H9 (cell line): ENCODE measurements at regions not wholly inside any gene's neighbourhood (a gene's known extent, or its start where the extent isn't known, plus 50 kb on each side); places are given as distances from the start of the nearest gene placed in this dataset.

Experiments used
- DNase-seq: peaks from one replicate; pipeline ENCODE4 v3.0.0-alpha.2; 2017
- H2AFZ ChIP-seq: one replicate; pipeline ENCODE4 v1.6.1; 2013; ENCODE audit warnings: mild to moderate bottlenecking, low read length, control low read depth, moderate library complexity
- H2AK5ac ChIP-seq: 2 replicates; pipeline ENCODE4 v1.6.1; 2013; ENCODE audit warnings: low read length, control low read depth, mixed read lengths; ENCODE audit not compliant: insufficient read length
- H2BK120ac ChIP-seq: one replicate; pipeline ENCODE4 v1.6.1; 2013; ENCODE audit warnings: low read depth, mild to moderate bottlenecking, low read length, control low read depth, inconsistent platforms; ENCODE audit not compliant: poor library complexity, severe bottlenecking
- H2BK12ac ChIP-seq: 2 replicates; pipeline ENCODE4 v1.6.1; 2013; ENCODE audit warnings: low read length, control low read depth, mixed read lengths, low read depth; ENCODE audit not compliant: insufficient read length
- H2BK15ac ChIP-seq: 2 replicates; pipeline ENCODE4 v1.6.1; 2013; ENCODE audit warnings: low read depth, low read length, control low read depth
- H2BK20ac ChIP-seq: one replicate; pipeline ENCODE4 v1.6.1; 2013; ENCODE audit warnings: low read depth, mild to moderate bottlenecking, low read length, control low read depth, inconsistent platforms; ENCODE audit not compliant: poor library complexity, severe bottlenecking
- H2BK5ac ChIP-seq: 2 replicates; pipeline ENCODE4 v1.6.1; 2013; ENCODE audit warnings: low read length, control low read depth, mixed read lengths; ENCODE audit not compliant: insufficient read length
- H3K14ac ChIP-seq: 2 replicates; pipeline ENCODE4 v1.6.1; 2013; ENCODE audit warnings: low read length, control low read depth; ENCODE audit not compliant: insufficient read depth
- H3K18ac ChIP-seq: 2 replicates; pipeline ENCODE4 v1.6.1; 2013; ENCODE audit warnings: low read depth, mild to moderate bottlenecking, mixed read lengths, low read length, control low read depth; ENCODE audit not compliant: insufficient read length
- H3K23ac ChIP-seq: 2 replicates; pipeline ENCODE4 v1.6.1; 2013; ENCODE audit warnings: low read length, control low read depth, mixed read lengths, low read depth; ENCODE audit not compliant: insufficient read length
- H3K23me2 ChIP-seq: 2 replicates; pipeline ENCODE4 v1.6.1; 2013; ENCODE audit warnings: low read depth, mild to moderate bottlenecking, mixed read lengths, low read length, control low read depth; ENCODE audit not compliant: insufficient read length, poor library complexity, severe bottlenecking
- H3K27ac ChIP-seq: 2 replicates; pipeline ENCODE4 v1.5.1; 2013; ENCODE audit warnings: low read length, control low read depth, mixed read lengths, low read depth; ENCODE audit not compliant: insufficient read length
- H3K27me3 ChIP-seq: 2 replicates; pipeline ENCODE4 v1.6.1; 2013; ENCODE audit warnings: low read length, control low read depth, inconsistent platforms; ENCODE audit not compliant: insufficient read depth
- H3K4ac ChIP-seq: 2 replicates; pipeline ENCODE4 v1.6.1; 2013; ENCODE audit warnings: low read depth, mild to moderate bottlenecking, control low read depth, inconsistent platforms, low read length, moderate library complexity
- H3K4me1 ChIP-seq: 2 replicates; pipeline ENCODE4 v1.6.1; 2013; ENCODE audit warnings: low read length, control low read depth, inconsistent platforms; ENCODE audit not compliant: insufficient read depth
- H3K4me2 ChIP-seq: 2 replicates; pipeline ENCODE4 v1.6.1; 2013; ENCODE audit warnings: low read length, control low read depth, mixed read lengths; ENCODE audit not compliant: insufficient read length, insufficient read depth
- H3K56ac ChIP-seq: 2 replicates; pipeline ENCODE4 v1.6.1; 2013; ENCODE audit warnings: low read depth, mild to moderate bottlenecking, mixed read lengths, low read length, control low read depth; ENCODE audit not compliant: insufficient read length
- H3K79me1 ChIP-seq: 2 replicates; pipeline ENCODE4 v1.6.1; 2013; ENCODE audit warnings: low read depth, mild to moderate bottlenecking, moderate library complexity, low read length, control low read depth, inconsistent platforms; ENCODE audit not compliant: insufficient read depth, poor library complexity, severe bottlenecking
- H3K79me2 ChIP-seq: 2 replicates; pipeline ENCODE4 v1.6.1; 2013; ENCODE audit warnings: low read length, control low read depth, inconsistent platforms; ENCODE audit not compliant: insufficient read depth
- H3K9ac ChIP-seq: 2 replicates; pipeline ENCODE4 v1.6.1; 2013; ENCODE audit warnings: low read length, control low read depth, mixed read lengths; ENCODE audit not compliant: insufficient read length; ENCODE audit errors: extremely low read depth
- H3K9me3 ChIP-seq: one replicate; pipeline ENCODE4 v1.6.1; 2013; ENCODE audit warnings: low read depth, low read length, inconsistent platforms; ENCODE audit not compliant: control insufficient read depth
- H3T11ph ChIP-seq: one replicate; pipeline ENCODE4 v1.6.1; 2013; ENCODE audit warnings: mild to moderate bottlenecking, low read length, control low read depth, inconsistent platforms
- H4K20me1 ChIP-seq: one replicate; pipeline ENCODE4 v1.6.1; 2013; ENCODE audit not compliant: control insufficient read depth, insufficient read length, insufficient read depth
- H4K5ac ChIP-seq: 2 replicates; pipeline ENCODE4 v1.6.1; 2013; ENCODE audit warnings: low read depth, mild to moderate bottlenecking, mixed read lengths, low read length, control low read depth; ENCODE audit not compliant: insufficient read length
- H4K8ac ChIP-seq: replicated peaks from 2 replicates; pipeline ENCODE4 v1.6.1; 2013; ENCODE audit warnings: low read length, control low read depth, mixed read lengths, low read depth; ENCODE audit not compliant: insufficient read length
- H4K91ac ChIP-seq: 2 replicates; pipeline ENCODE4 v1.6.1; 2013; ENCODE audit warnings: low read depth, mild to moderate bottlenecking, moderate library complexity, mixed read lengths, low read length, control low read depth; ENCODE audit not compliant: insufficient read length
- H3K27ac Mint-ChIP-seq, 3 experiments: 2 replicates in 2 of 3; 3 replicates in 1 of 3; pipeline ENCODE4 v1.8.0; 2020 to 2021; ENCODE audit warnings: mixed read lengths in 3 of 3, mild to moderate bottlenecking in 1 of 3, moderate library complexity in 1 of 3
- H3K27me3 Mint-ChIP-seq: 2 replicates; pipeline ENCODE4 v1.8.0; 2021; ENCODE audit warnings: low read depth, mild to moderate bottlenecking, moderate library complexity, mixed read lengths
- H3K36me3 Mint-ChIP-seq, 3 experiments: 2 replicates in 2 of 3; 3 replicates in 1 of 3; pipeline ENCODE4 v1.8.0; 2020 to 2021; ENCODE audit warnings: low read depth in 3 of 3, mixed read lengths in 3 of 3; ENCODE audit not compliant: insufficient read depth in 1 of 3
- H3K4me1 Mint-ChIP-seq, 2 experiments: 2 replicates each; pipeline ENCODE4 v1.8.0; 2020; ENCODE audit warnings: mixed read lengths in 2 of 2
- H3K4me3 Mint-ChIP-seq, 2 experiments: 2 replicates in 1 of 2; 3 replicates in 1 of 2; pipeline ENCODE4 v1.8.0; 2020 to 2021; ENCODE audit warnings: mild to moderate bottlenecking in 2 of 2, mixed read lengths in 2 of 2, moderate library complexity in 1 of 2
- H3K9me3 Mint-ChIP-seq, 2 experiments: 2 replicates in 1 of 2; 3 replicates in 1 of 2; pipeline ENCODE4 v1.8.0; 2020; ENCODE audit warnings: mild to moderate bottlenecking in 2 of 2, mixed read lengths in 2 of 2, moderate library complexity in 1 of 2
- CTCF ChIP-seq: fragments of 200-600 bp; sonication (generic); conservative IDR thresholded peaks from 3 replicates; pipeline ENCODE4 v1.8.0; 2021; ENCODE audit warnings: antibody characterized with exemption, mild to moderate bottlenecking

GRCh38 chr4:81287101-81287500 lies 72.1 kb upstream of the PRKG2 start:
- no peak overlapping the region for H3K14ac ChIP-seq
- H3K9ac ChIP-seq, result no peak overlapping the region
- H3K4me1 Mint-ChIP-seq, result peaks cover 0 to 4% of the 10 kb centered on the region in 2 experiments; a peak in 1 of 4 replicates
- no peak overlapping the region for H3K23ac ChIP-seq
- no peak overlapping the region for H4K5ac ChIP-seq
- no peak overlapping the region for H2AFZ ChIP-seq
- no peak overlapping the region for H3K4me2 ChIP-seq
- H3K27me3 Mint-ChIP-seq, result peaks cover 5% of the 10 kb centered on the region; the same call in 1 of the 2 replicates
- no peak overlapping the region for H2AK5ac ChIP-seq
- H2BK20ac ChIP-seq, result no peak overlapping the region
- no peaks in the 10 kb centered on the region for H3K36me3 Mint-ChIP-seq
- H2BK120ac ChIP-seq, result no peak overlapping the region
- H3K9me3 ChIP-seq, result no peaks in the 10 kb centered on the region
- no peaks in the 10 kb centered on the region for H4K20me1 ChIP-seq
- H3K18ac ChIP-seq, result no peak overlapping the region
- no peak overlapping the region for H3K4ac ChIP-seq
- H3K23me2 ChIP-seq, result no peaks in the 10 kb centered on the region
- H3K27me3 ChIP-seq, result no peaks in the 10 kb centered on the region
- H2BK5ac ChIP-seq, result no peak overlapping the region
- no peaks in the 10 kb centered on the region for H3K4me1 ChIP-seq
- no peaks in the 10 kb centered on the region for H3K79me2 ChIP-seq
- no peak overlapping the region for H3K27ac Mint-ChIP-seq
- no peak overlapping the region for H3T11ph ChIP-seq
- no peak overlapping the region for H2BK12ac ChIP-seq
- H4K8ac ChIP-seq, result no peak overlapping the region
- H3K27ac ChIP-seq, result no peak overlapping the region
- no peak overlapping the region for H3K4me3 Mint-ChIP-seq
- no peak overlapping the region for H3K56ac ChIP-seq
- no peaks in the 10 kb centered on the region for H3K9me3 Mint-ChIP-seq
- H2BK15ac ChIP-seq, result no peak overlapping the region
- TF ChIP-seq CTCF, result no peak
- DNase-seq, result no peak
- no peak overlapping the region for H4K91ac ChIP-seq
- no peaks in the 10 kb centered on the region for H3K79me1 ChIP-seq
